ENCODE measurements at regions not wholly inside any gene's neighbourhood (a gene's known extent, or its start where the extent isn't known, plus 50 kb on each side); places are given as distances from the start of the nearest gene placed in this dataset.

DNA sequence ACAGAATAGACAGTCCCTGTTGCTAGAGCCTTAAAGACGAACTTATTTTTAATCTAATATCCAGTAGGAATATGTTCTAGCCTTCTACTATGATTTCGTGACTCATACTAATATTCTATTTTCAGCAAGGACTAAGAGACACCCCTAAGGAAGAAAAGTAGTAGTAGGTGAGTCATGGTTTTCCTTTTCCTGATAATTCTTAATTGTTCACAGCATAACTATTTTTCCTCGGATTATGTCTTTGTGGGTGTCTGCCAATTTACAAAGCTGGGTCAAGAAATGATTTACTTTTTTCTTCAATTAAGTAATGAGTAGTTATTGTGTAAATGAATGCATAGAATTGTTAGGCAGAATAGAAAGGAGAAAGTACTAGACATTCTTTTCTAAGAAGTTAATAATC, 292.2 kb downstream of the TOX3 start:
- TF ChIP-seq, protein P1, sequence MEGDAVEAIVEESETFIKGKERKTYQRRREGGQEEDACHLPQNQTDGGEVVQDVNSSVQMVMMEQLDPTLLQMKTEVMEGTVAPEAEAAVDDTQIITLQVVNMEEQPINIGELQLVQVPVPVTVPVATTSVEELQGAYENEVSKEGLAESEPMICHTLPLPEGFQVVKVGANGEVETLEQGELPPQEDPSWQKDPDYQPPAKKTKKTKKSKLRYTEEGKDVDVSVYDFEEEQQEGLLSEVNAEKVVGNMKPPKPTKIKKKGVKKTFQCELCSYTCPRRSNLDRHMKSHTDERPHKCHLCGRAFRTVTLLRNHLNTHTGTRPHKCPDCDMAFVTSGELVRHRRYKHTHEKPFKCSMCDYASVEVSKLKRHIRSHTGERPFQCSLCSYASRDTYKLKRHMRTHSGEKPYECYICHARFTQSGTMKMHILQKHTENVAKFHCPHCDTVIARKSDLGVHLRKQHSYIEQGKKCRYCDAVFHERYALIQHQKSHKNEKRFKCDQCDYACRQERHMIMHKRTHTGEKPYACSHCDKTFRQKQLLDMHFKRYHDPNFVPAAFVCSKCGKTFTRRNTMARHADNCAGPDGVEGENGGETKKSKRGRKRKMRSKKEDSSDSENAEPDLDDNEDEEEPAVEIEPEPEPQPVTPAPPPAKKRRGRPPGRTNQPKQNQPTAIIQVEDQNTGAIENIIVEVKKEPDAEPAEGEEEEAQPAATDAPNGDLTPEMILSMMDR (conservative IDR thresholded peaks at IDR 0.05; ENCODE audit: low read length): no peak
- no peak for TF ChIP-seq EZH2phosphoT487 (IDR thresholded peaks at IDR 0.05; ENCODE audit: borderline replicate concordance)
